Fibroblast of the aortic adventitia (primary cell): ENCODE measurements at regions not wholly inside any gene's neighbourhood (a gene's known extent, or its start where the extent isn't known, plus 50 kb on each side); places are given as distances from the start of the nearest gene placed in this dataset.
"Not testable (repeated sequence)": the region's sequence is repeated elsewhere in the genome, so short reads cannot be mapped to it uniquely, and the experiment has no call there.

Experiments used
- DNase-seq: peaks from one replicate; pipeline ENCODE4 v3.0.0-alpha.2; 2010; ENCODE audit warnings: low read depth
- H3K4me3 ChIP-seq: 2 replicates; pipeline ENCODE4 v1.5.1; 2011; ENCODE audit warnings: low read depth, mild to moderate bottlenecking, control low read depth, low read length, moderate library complexity
- CTCF ChIP-seq: IDR thresholded peaks from 2 replicates; pipeline ENCODE4 v1.5.1; 2011; ENCODE audit warnings: mild to moderate bottlenecking, low read length, control low read depth, inconsistent platforms; ENCODE audit not compliant: insufficient read depth

- no peak for TF ChIP-seq CTCF
- H3K4me3 ChIP-seq = no peak overlapping the region
- DNase-seq = no peak
Observed at GRCh38 chr3:36182024-36182423, 198.3 kb upstream of the STAC start.

DNA sequence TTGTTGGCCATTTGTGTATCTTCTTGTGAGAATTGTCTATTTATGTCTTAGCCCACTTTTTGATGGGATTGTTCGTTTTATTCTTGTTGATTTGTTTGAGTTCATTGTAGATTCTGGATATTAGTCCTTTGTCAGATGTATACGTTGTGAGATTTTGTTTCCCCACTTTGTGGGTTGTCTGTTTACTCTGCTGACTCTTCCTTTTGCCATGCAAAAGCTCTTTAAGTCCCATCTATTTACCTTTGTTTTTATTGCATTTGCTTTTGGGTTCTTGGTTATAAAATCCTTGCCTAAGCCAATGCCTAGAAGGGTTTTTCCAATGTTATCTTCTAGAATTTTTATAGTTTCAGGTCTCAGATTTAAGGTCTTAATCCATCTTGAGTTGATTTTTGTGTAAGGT, 193.1 kb upstream of the STAC start:
- DNase-seq, H3K4me3 ChIP-seq: not testable (repeated sequence)

GRCh38 chr3:36192901-36193300, 187.4 kb upstream of the STAC start:
- no peak for TF ChIP-seq CTCF

DNA sequence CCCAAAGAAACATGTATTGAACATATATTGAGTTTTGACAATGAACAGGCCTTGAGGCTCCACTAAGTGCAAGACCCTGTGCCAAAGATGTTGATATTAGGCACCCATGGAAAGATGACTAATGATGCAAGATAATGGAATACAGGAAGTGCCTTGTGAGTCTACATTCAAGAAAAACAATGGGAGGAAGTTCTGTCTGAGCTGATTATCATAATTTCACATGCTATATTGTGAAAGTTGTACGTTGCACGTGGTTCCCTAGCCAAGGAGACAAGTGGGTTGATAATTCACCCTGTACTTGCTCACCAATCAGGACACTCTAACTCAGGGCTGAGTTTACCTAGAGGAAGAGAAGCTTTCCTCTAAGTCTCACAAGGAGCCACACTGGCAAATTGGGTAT, 186.9 kb upstream of the STAC start:
- peak; percentile 79 for DNase-seq
- no peak for TF ChIP-seq CTCF
- H3K4me3 ChIP-seq = no peak overlapping the region

More at GRCh38 chr3:36192901-36193300, 187.4 kb upstream of the STAC start:
- no peak overlapping the region for H3K4me3 ChIP-seq
- DNase-seq = no peak

- DNase-seq = no peak
- TF ChIP-seq CTCF = no peak
- H3K4me3 ChIP-seq = no peak overlapping the region
Observed at GRCh38 chr3:36196058-36196457, 184.2 kb upstream of the STAC start.

GRCh38 chr3:36197151-36197550, 183.2 kb upstream of the STAC start:
- H3K4me3 ChIP-seq = no peak overlapping the region
- no peak for TF ChIP-seq CTCF
- DNase-seq = no peak

DNA sequence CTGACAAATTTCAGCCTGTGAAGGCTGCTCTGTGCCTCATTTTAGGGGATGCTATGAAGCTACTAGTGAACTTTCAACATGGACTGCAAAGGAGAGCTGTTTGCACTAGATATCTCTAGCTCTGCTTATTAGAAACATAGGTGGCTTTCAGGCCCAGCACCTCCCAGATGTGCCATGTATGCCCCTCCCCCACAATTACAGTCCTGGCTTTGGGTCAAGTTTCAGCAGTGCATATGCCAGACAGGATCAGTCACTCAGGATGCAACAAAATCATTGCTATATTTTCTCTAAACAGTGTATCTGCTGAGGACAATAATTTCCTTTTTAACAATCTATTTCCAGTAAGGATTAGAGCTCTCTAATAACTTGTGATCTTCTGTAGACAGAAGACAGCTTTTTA, 178.8 kb upstream of the STAC start:
- TF ChIP-seq CTCF = no peak
- no peak for DNase-seq
- no peak overlapping the region for H3K4me3 ChIP-seq
